ENCODE measurements at regions not wholly inside any gene's neighbourhood (a gene's known extent, or its start where the extent isn't known, plus 50 kb on each side); places are given as distances from the start of the nearest gene placed in this dataset.
A peak's percentile ranks its signal among the peaks of the same experiment; 100 is the strongest.

- DNase-seq, result no peak
Measured at GRCh38 chr18:45119876-45120275, 439.2 kb downstream of the SETBP1 start.

GRCh38 chr18:45121146-45121545 lies 440.5 kb downstream of the SETBP1 start:
- no peak for DNase-seq

- no peak for DNase-seq
Measured at GRCh38 chr18:45122506-45122905, 441.8 kb downstream of the SETBP1 start.

- no peak for DNase-seq
Measured at GRCh38 chr18:45127405-45127804, 446.7 kb downstream of the SETBP1 start.

- no peak for DNase-seq
Measured at GRCh38 chr18:45133276-45133675, 452.6 kb downstream of the SETBP1 start.

GRCh38 chr18:45136381-45137086 lies 455.8 kb downstream of the SETBP1 start:
- no peak for DNase-seq

- DNase-seq, result no peak
Measured at GRCh38 chr18:45137087-45137419, 456.4 kb downstream of the SETBP1 start.

- no peak for DNase-seq
Measured at GRCh38 chr18:45139478-45139877, 458.8 kb downstream of the SETBP1 start.

GRCh38 chr18:45142868-45143267 lies 462.2 kb downstream of the SETBP1 start:
- DNase-seq, result no peak

GRCh38 chr18:45149712-45150111 lies 465.6 kb upstream of the SLC14A2 start:
- DNase-seq, result no peak

GRCh38 chr18:45151645-45152044 lies 463.6 kb upstream of the SLC14A2 start:
- DNase-seq, result no peak

GRCh38 chr18:45155526-45155925 lies 459.8 kb upstream of the SLC14A2 start:
- DNase-seq, result no peak

- DNase-seq, result no peak
Measured at GRCh38 chr18:45156946-45157345, 458.3 kb upstream of the SLC14A2 start.

GRCh38 chr18:45157576-45157975 lies 457.7 kb upstream of the SLC14A2 start:
- DNase-seq, result no peak

- peak; percentile 6 for DNase-seq
Measured at GRCh38 chr18:45161850-45162249, 453.4 kb upstream of the SLC14A2 start.

GRCh38 chr18:45163871-45164270 lies 451.4 kb upstream of the SLC14A2 start:
- DNase-seq, result no peak

GRCh38 chr18:45164551-45164950 lies 450.7 kb upstream of the SLC14A2 start:
- no peak for DNase-seq

- peak; percentile 44 for DNase-seq
Measured at GRCh38 chr18:45165176-45165713, 450.0 kb upstream of the SLC14A2 start.

GRCh38 chr18:45165871-45166270 lies 449.4 kb upstream of the SLC14A2 start:
- no peak for DNase-seq

- peak; percentile 15 for DNase-seq
Measured at GRCh38 chr18:45166341-45166835, 448.9 kb upstream of the SLC14A2 start.

- no peak for DNase-seq
Measured at GRCh38 chr18:45166836-45167551, 448.3 kb upstream of the SLC14A2 start.

- no peak for DNase-seq
Measured at GRCh38 chr18:45167631-45168280, 447.5 kb upstream of the SLC14A2 start.

- DNase-seq, result peak; percentile 26
Measured at GRCh38 chr18:45168866-45169600, 446.2 kb upstream of the SLC14A2 start.
